ENCODE measurements at regions not wholly inside any gene's neighbourhood (a gene's known extent, or its start where the extent isn't known, plus 50 kb on each side); places are given as distances from the start of the nearest gene placed in this dataset.

- no peak for DNase-seq (ENCODE audit: low spot score)
These were observed 288.2 kb upstream of the CHST9 start for GRCh38 chr18:27473318-27473717.

- no peak for DNase-seq (ENCODE audit: low spot score)
These were observed 282.0 kb upstream of the CHST9 start for GRCh38 chr18:27467073-27467472.

- no peak for DNase-seq (ENCODE audit: low spot score)
These were observed 276.8 kb upstream of the CHST9 start for GRCh38 chr18:27461957-27462356.

- no peak for DNase-seq (ENCODE audit: low spot score)
These were observed 264.0 kb upstream of the CHST9 start for GRCh38 chr18:27449104-27449503.

GRCh38 chr18:27447930-27448329 is 262.8 kb upstream of the CHST9 start:
- DNase-seq (ENCODE audit: low spot score) = no peak

GRCh38 chr18:27447451-27447881 is 262.4 kb upstream of the CHST9 start:
- no peak for DNase-seq (ENCODE audit: low spot score)

GRCh38 chr18:27430595-27430994 is 245.5 kb upstream of the CHST9 start:
- no peak for DNase-seq (ENCODE audit: low spot score)

- DNase-seq (ENCODE audit: low spot score) = no peak
These were observed 243.8 kb upstream of the CHST9 start for GRCh38 chr18:27428716-27429475.

- no peak for DNase-seq (ENCODE audit: low spot score)
These were observed 243.0 kb upstream of the CHST9 start for GRCh38 chr18:27428120-27428519.

- no peak for DNase-seq (ENCODE audit: low spot score)
These were observed 238.5 kb upstream of the CHST9 start for GRCh38 chr18:27423581-27423980.

- no peak for DNase-seq (ENCODE audit: low spot score)
These were observed 234.5 kb upstream of the CHST9 start for GRCh38 chr18:27419646-27420045.

- no peak for DNase-seq (ENCODE audit: low spot score)
These were observed 230.4 kb upstream of the CHST9 start for GRCh38 chr18:27415495-27415894.

GRCh38 chr18:27414682-27415081 is 229.6 kb upstream of the CHST9 start:
- no peak for DNase-seq (ENCODE audit: low spot score)

GRCh38 chr18:27413495-27414401 is 228.6 kb upstream of the CHST9 start:
- DNase-seq (ENCODE audit: low spot score) = no peak

GRCh38 chr18:27412556-27412955 is 227.4 kb upstream of the CHST9 start:
- DNase-seq (ENCODE audit: low spot score) = no peak

- DNase-seq (ENCODE audit: low spot score) = no peak
These were observed 226.8 kb upstream of the CHST9 start for GRCh38 chr18:27411911-27412310.

- no peak for DNase-seq (ENCODE audit: low spot score)
These were observed 225.9 kb upstream of the CHST9 start for GRCh38 chr18:27411013-27411412.

- DNase-seq (ENCODE audit: low spot score) = no peak
These were observed 219.7 kb upstream of the CHST9 start for GRCh38 chr18:27404855-27405254.

GRCh38 chr18:27400001-27400400 is 214.9 kb upstream of the CHST9 start:
- DNase-seq (ENCODE audit: low spot score) = no peak

- DNase-seq (ENCODE audit: low spot score) = no peak
These were observed 210.6 kb upstream of the CHST9 start for GRCh38 chr18:27395752-27396151.

GRCh38 chr18:27394687-27395086 is 209.6 kb upstream of the CHST9 start:
- DNase-seq (ENCODE audit: low spot score) = no peak

GRCh38 chr18:27382567-27383216 is 197.6 kb upstream of the CHST9 start:
- no peak for DNase-seq (ENCODE audit: low spot score)

Measured in pons (tissue), 1 donor.